Hepatocyte (in vitro differentiated cells): ENCODE measurements at regions not wholly inside any gene's neighbourhood (a gene's known extent, or its start where the extent isn't known, plus 50 kb on each side); places are given as distances from the start of the nearest gene placed in this dataset.

Experiments
- EZH2 ChIP-seq: fragments of 200-600 bp; sonication (generic); IDR thresholded peaks from 2 replicates; pipeline ENCODE4 v1.6.1; 2016; ENCODE audit warnings: antibody characterized with exemption, mild to moderate bottlenecking, borderline replicate concordance
- TF ChIP-seq, protein P1 (sequence below): fragments of 200-600 bp; sonication (generic); IDR thresholded peaks from 2 replicates; pipeline ENCODE4 v1.5.1; 2016; ENCODE audit warnings: antibody characterized with exemption, mild to moderate bottlenecking; ENCODE audit not compliant: poor library complexity

DNA sequence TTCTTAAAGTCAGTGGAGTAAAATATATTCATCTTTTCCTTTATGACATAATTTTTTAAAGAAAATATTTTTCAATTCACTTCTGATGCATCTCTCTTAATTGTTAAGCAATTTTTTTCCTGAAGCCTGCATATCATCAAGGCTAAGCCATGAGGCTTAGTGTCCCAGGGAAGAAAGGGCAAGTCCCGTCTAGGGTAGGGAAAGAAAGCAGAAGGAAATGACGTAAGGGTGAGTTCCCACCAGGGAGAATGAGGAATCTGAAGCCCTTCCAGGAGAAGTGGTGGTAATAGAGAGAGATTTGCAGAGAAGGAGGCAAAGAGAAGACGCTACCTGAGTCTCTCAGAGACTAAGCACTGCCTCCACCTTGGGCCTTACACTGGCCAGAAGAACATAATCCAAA lies 96.8 kb upstream of the NFE2L3 start:
- TF ChIP-seq, protein P1, sequence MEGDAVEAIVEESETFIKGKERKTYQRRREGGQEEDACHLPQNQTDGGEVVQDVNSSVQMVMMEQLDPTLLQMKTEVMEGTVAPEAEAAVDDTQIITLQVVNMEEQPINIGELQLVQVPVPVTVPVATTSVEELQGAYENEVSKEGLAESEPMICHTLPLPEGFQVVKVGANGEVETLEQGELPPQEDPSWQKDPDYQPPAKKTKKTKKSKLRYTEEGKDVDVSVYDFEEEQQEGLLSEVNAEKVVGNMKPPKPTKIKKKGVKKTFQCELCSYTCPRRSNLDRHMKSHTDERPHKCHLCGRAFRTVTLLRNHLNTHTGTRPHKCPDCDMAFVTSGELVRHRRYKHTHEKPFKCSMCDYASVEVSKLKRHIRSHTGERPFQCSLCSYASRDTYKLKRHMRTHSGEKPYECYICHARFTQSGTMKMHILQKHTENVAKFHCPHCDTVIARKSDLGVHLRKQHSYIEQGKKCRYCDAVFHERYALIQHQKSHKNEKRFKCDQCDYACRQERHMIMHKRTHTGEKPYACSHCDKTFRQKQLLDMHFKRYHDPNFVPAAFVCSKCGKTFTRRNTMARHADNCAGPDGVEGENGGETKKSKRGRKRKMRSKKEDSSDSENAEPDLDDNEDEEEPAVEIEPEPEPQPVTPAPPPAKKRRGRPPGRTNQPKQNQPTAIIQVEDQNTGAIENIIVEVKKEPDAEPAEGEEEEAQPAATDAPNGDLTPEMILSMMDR, result no peak
- TF ChIP-seq EZH2, result no peak
